Muscle layer of duodenum (tissue), 2 donors: ENCODE measurements at regions not wholly inside any gene's neighbourhood (a gene's known extent, or its start where the extent isn't known, plus 50 kb on each side); places are given as distances from the start of the nearest gene placed in this dataset.

ENCODE experiments used
- H3K27ac ChIP-seq: one replicate; pipeline ENCODE4 v1.7.0; 2013; ENCODE audit warnings: mild to moderate bottlenecking, low read length
- H3K27me3 ChIP-seq: one replicate; pipeline ENCODE4 v1.7.0; 2013; ENCODE audit warnings: low read depth, mild to moderate bottlenecking, control low read depth, low read length
- H3K36me3 ChIP-seq, 2 donors: one replicate each; pipeline ENCODE4 v1.7.0; 2013; ENCODE audit warnings: low read length in 2 of 2, control low read depth in 1 of 2, mild to moderate bottlenecking in 1 of 2; ENCODE audit not compliant: insufficient read depth in 2 of 2, control insufficient read depth in 1 of 2
- H3K4me1 ChIP-seq, 2 donors: one replicate each; pipeline ENCODE4 v1.7.0; 2013; ENCODE audit warnings: low read length in 2 of 2, mild to moderate bottlenecking in 2 of 2, control low read depth in 1 of 2, moderate library complexity in 1 of 2; ENCODE audit not compliant: insufficient read depth in 2 of 2, control insufficient read depth in 1 of 2
- H3K4me3 ChIP-seq, 2 donors: one replicate each; pipeline ENCODE4 v1.7.0; 2013; ENCODE audit warnings: low read length in 2 of 2, low read depth in 1 of 2, mild to moderate bottlenecking in 1 of 2
- H3K9me3 ChIP-seq, 2 donors: one replicate each; pipeline ENCODE4 v1.7.0; 2013; ENCODE audit warnings: low read length in 2 of 2, control low read depth in 1 of 2, mild to moderate bottlenecking in 1 of 2; ENCODE audit not compliant: control insufficient read depth in 1 of 2
- donor health status: healthy.

DNA sequence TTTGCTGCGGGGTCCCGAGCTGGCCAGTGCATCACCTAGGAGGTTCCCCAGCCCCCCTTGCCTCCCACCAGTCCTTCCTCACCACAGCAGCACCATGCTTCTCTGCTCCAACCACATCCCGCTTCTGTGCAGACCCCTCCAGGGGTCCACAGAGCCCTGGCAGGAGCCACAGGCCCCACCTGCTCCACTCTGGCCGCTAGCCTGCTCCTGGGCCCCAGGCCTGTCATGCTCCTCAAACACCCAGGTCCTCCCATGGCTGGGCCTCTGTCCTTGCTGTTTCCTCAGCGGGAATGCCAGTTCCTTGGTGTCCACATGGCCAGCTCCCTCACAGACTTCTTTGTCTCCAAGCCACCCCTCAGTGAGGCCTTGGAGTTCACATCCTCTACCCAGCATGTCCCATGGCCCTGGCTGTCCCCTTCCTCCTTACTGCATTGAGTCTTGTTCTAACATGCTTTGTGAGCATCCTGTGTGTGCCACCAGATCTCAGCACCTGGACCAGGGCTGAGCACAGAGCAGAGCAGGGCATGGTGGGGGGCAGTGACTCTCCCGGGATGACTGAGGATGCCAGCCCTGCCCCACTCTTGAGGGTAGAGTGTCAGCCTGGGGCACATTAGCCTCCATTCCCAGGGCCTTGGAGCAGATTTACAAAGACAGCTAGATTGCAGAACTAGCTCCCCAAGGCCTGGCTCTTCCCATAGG is 201.0 kb upstream of the HS6ST1 start:
- H3K27me3 ChIP-seq, result no peaks in the 10 kb centered on the region
- no peaks in the 10 kb centered on the region for H3K4me1 ChIP-seq
- no peak overlapping the region for H3K27ac ChIP-seq
- H3K9me3 ChIP-seq, result peaks cover 0 to 9% of the 10 kb centered on the region in 2 donors
- H3K4me3 ChIP-seq, result no peak overlapping the region
- H3K36me3 ChIP-seq, result no peaks in the 10 kb centered on the region

DNA sequence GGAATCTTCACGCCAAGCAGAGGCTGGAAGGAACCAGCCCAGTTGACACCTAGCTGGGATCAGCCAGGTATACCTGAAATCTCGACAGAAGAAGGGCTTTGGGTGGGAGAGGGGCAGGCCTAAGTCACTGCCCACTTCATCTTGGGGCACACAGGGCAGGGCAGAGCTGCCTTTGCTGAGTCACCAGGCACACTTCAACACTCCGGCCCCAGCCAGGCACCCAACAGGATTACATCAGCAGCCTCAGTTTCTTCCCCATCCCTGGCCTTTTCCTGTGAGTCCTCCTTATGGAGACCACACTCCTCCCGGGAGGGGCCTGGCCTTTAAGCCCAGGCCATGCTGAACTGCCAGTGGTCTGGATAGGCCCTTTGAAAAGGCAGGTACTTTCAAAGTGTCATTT is 201.7 kb upstream of the HS6ST1 start:
- Histone ChIP-seq H3K9me3 (peaks cover 0 to 9% of the 10 kb centered on the region in 2 donors), H3K27me3 (no peaks in the 10 kb centered on the region), H3K27ac (no peak overlapping the region), H3K36me3 (no peaks in the 10 kb centered on the region), H3K4me1 (no peaks in the 10 kb centered on the region), H3K4me3 (no peak overlapping the region)

DNA sequence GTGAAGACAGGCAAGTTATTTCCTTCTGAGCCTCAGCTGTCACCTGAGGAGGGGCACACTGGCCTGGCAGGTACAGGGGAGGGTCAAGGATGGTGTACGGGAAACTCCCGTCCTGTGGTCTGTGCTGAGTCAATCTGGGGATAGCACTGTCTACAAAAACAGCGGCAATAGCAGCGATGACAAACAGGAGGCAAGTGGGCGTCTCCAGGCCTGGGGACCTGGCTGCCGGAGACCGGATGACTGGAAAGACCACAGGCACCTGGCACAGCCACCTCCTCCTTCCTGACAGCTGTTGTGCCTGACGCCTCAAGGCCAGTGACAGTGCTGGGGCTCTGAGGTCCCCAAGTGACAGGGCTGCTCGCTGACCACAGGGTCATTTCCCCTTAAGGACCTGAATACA is 202.1 kb upstream of the HS6ST1 start:
- no peak overlapping the region for H3K27ac ChIP-seq
- no peaks in the 10 kb centered on the region for H3K27me3 ChIP-seq
- no peaks in the 10 kb centered on the region for H3K4me1 ChIP-seq
- no peaks in the 10 kb centered on the region for H3K36me3 ChIP-seq
- no peak overlapping the region for H3K4me3 ChIP-seq
- peaks cover 0 to 9% of the 10 kb centered on the region in 2 donors for H3K9me3 ChIP-seq

DNA sequence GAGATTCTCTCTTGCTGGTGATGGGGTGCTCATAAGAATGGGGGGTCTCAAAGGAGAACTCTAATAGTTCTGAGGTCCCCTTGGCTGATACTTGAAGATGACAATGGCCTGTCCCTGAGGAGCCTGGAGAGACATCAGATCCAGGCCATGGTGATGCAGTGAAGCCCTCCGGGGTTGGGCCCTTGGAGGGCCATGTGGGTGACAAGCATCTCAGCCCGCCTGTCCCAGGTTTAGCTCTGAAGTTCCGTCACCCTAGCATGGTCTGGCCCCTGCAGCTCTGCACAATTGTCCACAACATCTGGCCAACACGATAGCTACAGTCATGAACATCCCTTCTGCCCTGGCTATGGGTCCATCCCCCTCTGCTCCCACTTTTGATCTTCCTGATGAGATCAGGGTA is 202.8 kb upstream of the HS6ST1 start:
- H3K4me1 ChIP-seq, result no peaks in the 10 kb centered on the region
- H3K27me3 ChIP-seq, result no peaks in the 10 kb centered on the region
- no peaks in the 10 kb centered on the region for H3K36me3 ChIP-seq
- peaks cover 0 to 9% of the 10 kb centered on the region in 2 donors for H3K9me3 ChIP-seq
- H3K4me3 ChIP-seq, result no peak overlapping the region
- no peak overlapping the region for H3K27ac ChIP-seq

DNA sequence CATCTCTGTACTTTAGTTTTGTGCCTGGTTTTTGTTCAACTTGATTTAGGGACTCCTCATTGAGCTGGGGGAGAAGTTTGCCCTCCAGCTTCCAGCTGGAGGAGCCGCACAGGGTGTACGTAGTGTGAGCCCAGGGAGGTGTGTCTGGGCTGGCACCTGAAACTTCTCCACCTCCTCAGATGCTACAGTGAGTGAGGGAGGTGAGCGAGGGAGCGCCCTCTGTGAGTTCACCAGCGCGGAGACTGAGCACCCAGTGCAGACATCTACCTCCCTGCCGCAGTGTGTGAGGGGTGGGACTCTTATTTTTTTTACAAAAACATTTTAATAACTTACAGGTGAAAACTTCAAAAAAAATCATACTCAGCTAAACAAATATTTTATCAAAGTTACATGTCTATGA is 204.2 kb upstream of the HS6ST1 start:
- no peaks in the 10 kb centered on the region for H3K4me1 ChIP-seq
- H3K9me3 ChIP-seq, result peaks cover 0 to 9% of the 10 kb centered on the region in 2 donors
- no peak overlapping the region for H3K27ac ChIP-seq
- H3K4me3 ChIP-seq, result no peak overlapping the region
- no peaks in the 10 kb centered on the region for H3K36me3 ChIP-seq
- H3K27me3 ChIP-seq, result no peaks in the 10 kb centered on the region

DNA sequence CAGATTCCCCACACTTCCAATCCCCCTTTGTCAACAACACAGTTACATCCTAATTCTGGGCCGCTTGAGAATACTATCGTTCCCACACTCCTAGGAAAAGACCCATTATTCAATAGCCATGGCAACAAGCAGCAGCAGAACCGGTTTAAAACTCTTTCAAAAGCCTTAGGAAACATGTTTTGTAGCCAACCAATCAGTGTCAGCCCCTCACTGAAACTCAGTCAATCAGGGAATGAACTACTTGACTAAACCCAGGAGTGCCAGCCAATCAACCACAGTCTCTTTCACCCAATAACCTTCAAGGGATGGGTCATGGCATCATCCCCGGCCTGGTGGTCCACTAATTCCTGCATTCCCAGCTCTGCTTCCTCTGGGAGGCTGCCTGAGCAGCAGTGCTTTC is 204.8 kb upstream of the HS6ST1 start:
- no peaks in the 10 kb centered on the region for H3K27me3 ChIP-seq
- no peak overlapping the region for H3K27ac ChIP-seq
- no peak overlapping the region for H3K4me3 ChIP-seq
- peaks cover 0 to 9% of the 10 kb centered on the region in 2 donors for H3K9me3 ChIP-seq
- no peaks in the 10 kb centered on the region for H3K4me1 ChIP-seq
- no peaks in the 10 kb centered on the region for H3K36me3 ChIP-seq

DNA sequence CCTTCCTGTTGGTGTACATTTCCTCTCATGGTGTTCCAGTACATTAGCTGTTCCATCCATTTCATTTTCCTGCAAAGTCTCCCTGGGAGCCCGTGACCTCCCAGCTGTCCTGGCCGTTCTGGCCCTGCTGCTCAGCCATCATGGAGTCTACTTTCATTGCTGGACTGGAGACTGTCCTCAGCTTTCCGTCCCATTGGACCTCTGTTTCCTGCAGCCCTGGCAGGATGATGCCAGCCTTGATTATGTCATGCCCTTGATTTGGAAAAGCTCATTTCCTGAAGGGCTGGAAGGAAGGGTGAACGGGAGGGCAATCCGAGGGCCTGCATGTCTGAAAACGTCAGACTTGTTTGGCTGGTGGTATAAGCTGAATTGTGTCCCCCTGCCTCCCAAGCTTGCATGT is 205.5 kb upstream of the HS6ST1 start:
- no peaks in the 10 kb centered on the region for H3K27me3 ChIP-seq
- H3K4me3 ChIP-seq, result no peak overlapping the region
- no peaks in the 10 kb centered on the region for H3K36me3 ChIP-seq
- H3K4me1 ChIP-seq, result no peaks in the 10 kb centered on the region
- H3K27ac ChIP-seq, result no peak overlapping the region
- H3K9me3 ChIP-seq, result peaks cover 0 to 9% of the 10 kb centered on the region in 2 donors

DNA sequence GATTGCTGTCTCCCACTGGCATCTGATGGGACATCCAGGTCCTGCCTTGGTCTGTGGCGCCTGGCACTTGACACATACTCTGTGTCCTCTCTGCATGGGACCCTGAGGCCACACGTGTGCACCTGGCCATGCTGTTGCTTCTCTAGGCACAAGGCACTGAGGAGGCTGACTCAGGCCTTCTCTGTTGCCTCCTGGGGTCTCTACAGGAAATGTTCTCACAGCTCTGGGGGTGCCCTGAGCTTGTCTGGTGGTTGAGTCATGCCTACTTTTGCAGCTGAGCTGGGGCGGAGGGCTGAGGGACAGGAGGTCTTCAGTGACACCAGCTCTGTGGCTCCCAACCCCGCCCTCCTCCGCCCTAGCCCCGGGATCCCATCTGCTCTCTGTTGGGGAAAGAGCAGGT is 207.0 kb upstream of the HS6ST1 start:
- no peak overlapping the region for H3K27ac ChIP-seq
- H3K36me3 ChIP-seq, result no peaks in the 10 kb centered on the region
- peaks cover 0 to 9% of the 10 kb centered on the region in 2 donors for H3K9me3 ChIP-seq
- no peaks in the 10 kb centered on the region for H3K27me3 ChIP-seq
- no peaks in the 10 kb centered on the region for H3K4me1 ChIP-seq
- H3K4me3 ChIP-seq, result no peak overlapping the region

DNA sequence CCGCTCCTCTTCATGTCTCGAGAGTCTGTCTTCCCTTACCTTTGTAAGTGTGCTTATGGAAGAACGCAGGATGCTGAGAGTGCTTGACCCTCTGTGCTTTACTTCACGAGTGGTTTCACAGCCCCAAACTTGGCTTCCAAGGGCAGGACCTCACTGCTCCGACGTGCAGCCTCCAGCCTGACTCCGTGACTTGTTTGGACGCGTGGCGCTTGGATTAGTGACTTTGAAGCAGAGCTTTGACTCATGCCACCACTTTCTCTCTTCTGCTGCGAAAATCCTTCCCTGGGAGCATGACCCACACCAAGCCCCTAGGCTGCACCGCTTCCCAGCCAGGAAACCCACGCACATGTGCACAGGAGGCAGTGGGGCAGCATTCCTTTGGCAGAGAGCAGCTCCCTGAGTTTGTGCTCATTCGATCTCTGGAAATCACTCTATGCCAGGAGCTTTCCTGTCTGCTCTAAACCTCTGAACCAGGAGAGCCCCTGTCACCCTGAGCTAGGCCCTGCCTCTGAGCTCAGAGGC is 207.8 kb upstream of the HS6ST1 start:
- H3K4me3 ChIP-seq, result no peak overlapping the region
- H3K27ac ChIP-seq, result no peak overlapping the region
- no peaks in the 10 kb centered on the region for H3K4me1 ChIP-seq
- peaks cover 0 to 9% of the 10 kb centered on the region in 2 donors for H3K9me3 ChIP-seq
- H3K36me3 ChIP-seq, result no peaks in the 10 kb centered on the region
- no peaks in the 10 kb centered on the region for H3K27me3 ChIP-seq

DNA sequence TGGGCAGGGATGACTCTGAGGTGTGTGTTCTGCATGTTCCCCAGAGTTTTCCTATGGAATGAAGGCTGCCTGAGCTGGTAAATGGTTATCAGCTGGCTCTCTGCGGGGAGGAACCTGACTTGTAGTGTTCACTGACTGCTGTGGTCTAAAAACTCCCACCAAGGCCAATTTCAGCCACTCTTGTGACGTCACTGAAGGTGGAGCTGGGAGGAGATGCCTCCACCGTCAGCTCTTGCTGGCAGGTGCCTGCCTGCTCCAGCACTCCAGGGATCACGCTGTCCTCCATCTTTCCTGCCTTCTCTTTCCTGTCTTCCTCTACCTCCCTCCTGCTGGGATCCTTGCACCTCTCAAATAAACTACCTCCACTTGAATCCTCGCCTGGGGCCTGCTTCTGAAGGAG is 209.5 kb upstream of the HS6ST1 start:
- Histone ChIP-seq H3K4me3 (no peak overlapping the region), H3K9me3 (peaks cover 0 to 9% of the 10 kb centered on the region in 2 donors), H3K27ac (no peak overlapping the region), H3K27me3 (no peaks in the 10 kb centered on the region), H3K4me1 (no peaks in the 10 kb centered on the region), H3K36me3 (no peaks in the 10 kb centered on the region)

DNA sequence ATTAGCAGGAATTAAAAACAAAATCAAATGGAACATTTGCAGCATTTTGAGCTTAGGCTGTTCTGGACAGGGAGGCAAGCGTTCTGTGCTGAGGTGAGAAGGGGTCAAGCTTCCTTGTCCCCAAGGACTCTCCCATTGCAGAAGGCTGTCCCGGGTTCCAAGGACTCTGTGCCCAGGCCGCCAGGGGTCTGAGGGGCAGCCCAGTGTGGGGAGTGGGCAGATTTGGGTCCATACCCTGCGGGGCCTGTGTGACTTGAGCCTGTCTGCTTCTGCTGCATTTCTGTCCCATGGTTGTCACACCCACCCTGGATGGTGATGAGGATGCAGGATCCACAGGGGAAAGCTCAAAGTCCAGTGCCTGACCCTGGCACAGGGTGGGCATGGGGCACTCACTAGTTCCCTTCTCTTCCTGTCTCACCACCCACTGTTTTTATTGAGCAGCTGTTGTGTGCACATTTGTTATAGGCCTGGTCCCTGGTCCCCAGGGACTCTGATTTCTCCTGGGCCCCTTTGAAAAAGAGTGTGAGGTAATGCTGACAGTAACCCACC is 211.4 kb upstream of the HS6ST1 start:
- Histone ChIP-seq H3K4me3 (no peak overlapping the region), H3K4me1 (no peaks in the 10 kb centered on the region), H3K27ac (no peak overlapping the region), H3K36me3 (no peaks in the 10 kb centered on the region), H3K27me3 (no peaks in the 10 kb centered on the region), H3K9me3 (no peaks in the 10 kb centered on the region)

DNA sequence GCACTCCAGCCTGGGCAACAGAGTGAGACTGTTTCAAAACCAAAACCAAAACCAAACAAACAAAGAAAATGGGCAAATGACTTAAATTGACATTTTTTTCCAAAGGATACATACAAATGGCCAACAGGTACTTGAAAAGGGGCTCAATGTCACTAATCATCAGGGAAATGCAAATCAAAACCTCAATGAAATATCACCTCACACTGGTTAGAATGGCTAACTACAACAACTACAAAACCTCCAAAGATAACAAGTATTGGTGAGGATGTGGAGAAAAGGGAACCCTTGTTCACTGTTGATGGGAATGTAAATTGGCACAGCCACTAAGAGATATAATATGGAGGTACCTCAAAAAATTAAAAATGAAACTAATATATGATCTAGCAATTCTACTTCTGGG is 213.2 kb upstream of the HS6ST1 start:
- H3K36me3 ChIP-seq, result no peaks in the 10 kb centered on the region
- H3K4me3 ChIP-seq, result no peak overlapping the region
- no peaks in the 10 kb centered on the region for H3K27me3 ChIP-seq
- no peaks in the 10 kb centered on the region for H3K9me3 ChIP-seq
- no peak overlapping the region for H3K27ac ChIP-seq
- H3K4me1 ChIP-seq, result no peaks in the 10 kb centered on the region
